HG02973 (cell line): ENCODE measurements at regions not wholly inside any gene's neighbourhood (a gene's known extent, or its start where the extent isn't known, plus 50 kb on each side); places are given as distances from the start of the nearest gene placed in this dataset.
"Not testable (repeated sequence)": the region's sequence is repeated elsewhere in the genome, so short reads cannot be mapped to it uniquely, and the experiment has no call there.

Experiments
- ATAC-seq: cut with Tn5 transposase; IDR thresholded peaks from one replicate; pipeline ENCODE4 v1.9.1; 2021; ENCODE audit warnings: moderate library complexity; ENCODE audit not compliant: unreplicated experiment

- ATAC-seq = no peak
Measured at GRCh38 chr12:131635491-131636122, 75.3 kb upstream of the SFSWAP start.

- no peak for ATAC-seq
Measured at GRCh38 chr12:131636266-131636665, 74.6 kb upstream of the SFSWAP start.

- no peak for ATAC-seq
Measured at GRCh38 chr12:131636940-131637750, 73.7 kb upstream of the SFSWAP start.

GRCh38 chr12:131637986-131638385 is 72.9 kb upstream of the SFSWAP start:
- no peak for ATAC-seq

GRCh38 chr12:131639270-131639940 is 71.5 kb upstream of the SFSWAP start:
- ATAC-seq = no peak

- ATAC-seq = no peak
Measured at GRCh38 chr12:131640525-131640924, 70.4 kb upstream of the SFSWAP start.

- ATAC-seq = no peak
Measured at GRCh38 chr12:131641315-131641714, 69.6 kb upstream of the SFSWAP start.

GRCh38 chr12:131642101-131642540 is 68.8 kb upstream of the SFSWAP start:
- no peak for ATAC-seq

- no peak for ATAC-seq
Measured at GRCh38 chr12:131642771-131643170, 68.1 kb upstream of the SFSWAP start.

- ATAC-seq = no peak
Measured at GRCh38 chr12:131643631-131644452, 67.0 kb upstream of the SFSWAP start.

- ATAC-seq = no peak
Measured at GRCh38 chr12:131644481-131644880, 66.4 kb upstream of the SFSWAP start.

GRCh38 chr12:131644917-131645316 is 66.0 kb upstream of the SFSWAP start:
- not testable (repeated sequence) for ATAC-seq

- ATAC-seq = not testable (repeated sequence)
Measured at GRCh38 chr12:131645557-131645956, 65.3 kb upstream of the SFSWAP start.

- ATAC-seq = not testable (repeated sequence)
Measured at GRCh38 chr12:131646444-131646843, 64.4 kb upstream of the SFSWAP start.

GRCh38 chr12:131647667-131648066 is 63.2 kb upstream of the SFSWAP start:
- ATAC-seq = no peak

GRCh38 chr12:131655469-131656174 is 55.3 kb upstream of the SFSWAP start:
- ATAC-seq = not testable (repeated sequence)

GRCh38 chr12:131656796-131657195 is 54.1 kb upstream of the SFSWAP start:
- ATAC-seq = not testable (repeated sequence)

GRCh38 chr12:131658605-131659004 is 52.3 kb upstream of the SFSWAP start:
- not testable (repeated sequence) for ATAC-seq

- ATAC-seq = not testable (repeated sequence)
Measured at GRCh38 chr12:131659484-131659883, 51.4 kb upstream of the SFSWAP start.

GRCh38 chr12:131659976-131660375 is 50.9 kb upstream of the SFSWAP start:
- not testable (repeated sequence) for ATAC-seq
